GM12878 (cell line): ENCODE measurements at regions not wholly inside any gene's neighbourhood (a gene's known extent, or its start where the extent isn't known, plus 50 kb on each side); places are given as distances from the start of the nearest gene placed in this dataset.

Experiments used
- EZH2 ChIP-seq: IDR thresholded peaks from 2 replicates; pipeline ENCODE4 v1.6.1; 2012; ENCODE audit warnings: low read depth, mild to moderate bottlenecking, control low read depth, inconsistent platforms, low read length, borderline replicate concordance; ENCODE audit not compliant: control insufficient read depth
- FOS ChIP-seq: IDR thresholded peaks from 3 replicates; pipeline ENCODE4 v1.6.1; 2011; ENCODE audit warnings: borderline replicate concordance; ENCODE audit not compliant: insufficient read length; ENCODE audit errors: extremely low read depth
- POLR2A ChIP-seq: IDR thresholded peaks from 2 replicates; pipeline ENCODE4 v1.6.1; 2011; ENCODE audit warnings: low read depth, mild to moderate bottlenecking, low read length
- POLR2AphosphoS5 ChIP-seq: IDR thresholded peaks from 2 replicates; pipeline ENCODE4 v1.6.1; 2011; ENCODE audit warnings: mild to moderate bottlenecking, low read length, inconsistent platforms
- SIX5 ChIP-seq: IDR thresholded peaks from 2 replicates; pipeline ENCODE4 v1.6.1; 2011; ENCODE audit warnings: mild to moderate bottlenecking, low read depth, low read length, moderate library complexity; ENCODE audit not compliant: severe bottlenecking
- TF ChIP-seq, protein P1 (sequence below), 3 experiments: IDR thresholded peaks in 2 of 3; conservative IDR thresholded peaks in 1 of 3; 2 replicates each; pipeline ENCODE4 v1.5.1; 2011; ENCODE audit warnings: low read depth in 3 of 3, low read length in 3 of 3, mild to moderate bottlenecking in 3 of 3, control low read depth in 2 of 3, moderate library complexity in 2 of 3, inconsistent platforms in 1 of 3, mixed read lengths in 1 of 3; ENCODE audit not compliant: control insufficient read depth in 2 of 3, insufficient read depth in 1 of 3; ENCODE audit errors: extremely low read depth in 1 of 3
- TF ChIP-seq, protein P2 (sequence below): IDR thresholded peaks from 2 replicates; pipeline ENCODE4 v1.6.1; 2012; ENCODE audit warnings: low read depth, low read length, improper control_type of control experiment
- TF ChIP-seq, protein P3 (sequence below): IDR thresholded peaks from 2 replicates; pipeline ENCODE4 v1.6.1; 2012; ENCODE audit warnings: improper control_type of control experiment, low read depth, low read length; ENCODE audit not compliant: insufficient replicate concordance

- TF ChIP-seq POLR2AphosphoS5 (no peak), POLR2A (no peak), FOS (no peak), EZH2 (no peak), SIX5 (no peak)
- TF ChIP-seq, protein P1, sequence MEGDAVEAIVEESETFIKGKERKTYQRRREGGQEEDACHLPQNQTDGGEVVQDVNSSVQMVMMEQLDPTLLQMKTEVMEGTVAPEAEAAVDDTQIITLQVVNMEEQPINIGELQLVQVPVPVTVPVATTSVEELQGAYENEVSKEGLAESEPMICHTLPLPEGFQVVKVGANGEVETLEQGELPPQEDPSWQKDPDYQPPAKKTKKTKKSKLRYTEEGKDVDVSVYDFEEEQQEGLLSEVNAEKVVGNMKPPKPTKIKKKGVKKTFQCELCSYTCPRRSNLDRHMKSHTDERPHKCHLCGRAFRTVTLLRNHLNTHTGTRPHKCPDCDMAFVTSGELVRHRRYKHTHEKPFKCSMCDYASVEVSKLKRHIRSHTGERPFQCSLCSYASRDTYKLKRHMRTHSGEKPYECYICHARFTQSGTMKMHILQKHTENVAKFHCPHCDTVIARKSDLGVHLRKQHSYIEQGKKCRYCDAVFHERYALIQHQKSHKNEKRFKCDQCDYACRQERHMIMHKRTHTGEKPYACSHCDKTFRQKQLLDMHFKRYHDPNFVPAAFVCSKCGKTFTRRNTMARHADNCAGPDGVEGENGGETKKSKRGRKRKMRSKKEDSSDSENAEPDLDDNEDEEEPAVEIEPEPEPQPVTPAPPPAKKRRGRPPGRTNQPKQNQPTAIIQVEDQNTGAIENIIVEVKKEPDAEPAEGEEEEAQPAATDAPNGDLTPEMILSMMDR (IDR thresholded peaks at IDR 0.05 in 2 of 3, conservative IDR thresholded peaks at IDR 0.05 in 1 of 3; ENCODE audit: control insufficient read depth in 2 of 3, extremely low read depth in 1 of 3, insufficient read depth in 1 of 3, low read depth in 3 of 3, low read length in 3 of 3): no peak
- TF ChIP-seq, protein P2, sequence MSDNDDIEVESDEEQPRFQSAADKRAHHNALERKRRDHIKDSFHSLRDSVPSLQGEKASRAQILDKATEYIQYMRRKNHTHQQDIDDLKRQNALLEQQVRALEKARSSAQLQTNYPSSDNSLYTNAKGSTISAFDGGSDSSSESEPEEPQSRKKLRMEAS: no peak
- TF ChIP-seq, protein P3, sequence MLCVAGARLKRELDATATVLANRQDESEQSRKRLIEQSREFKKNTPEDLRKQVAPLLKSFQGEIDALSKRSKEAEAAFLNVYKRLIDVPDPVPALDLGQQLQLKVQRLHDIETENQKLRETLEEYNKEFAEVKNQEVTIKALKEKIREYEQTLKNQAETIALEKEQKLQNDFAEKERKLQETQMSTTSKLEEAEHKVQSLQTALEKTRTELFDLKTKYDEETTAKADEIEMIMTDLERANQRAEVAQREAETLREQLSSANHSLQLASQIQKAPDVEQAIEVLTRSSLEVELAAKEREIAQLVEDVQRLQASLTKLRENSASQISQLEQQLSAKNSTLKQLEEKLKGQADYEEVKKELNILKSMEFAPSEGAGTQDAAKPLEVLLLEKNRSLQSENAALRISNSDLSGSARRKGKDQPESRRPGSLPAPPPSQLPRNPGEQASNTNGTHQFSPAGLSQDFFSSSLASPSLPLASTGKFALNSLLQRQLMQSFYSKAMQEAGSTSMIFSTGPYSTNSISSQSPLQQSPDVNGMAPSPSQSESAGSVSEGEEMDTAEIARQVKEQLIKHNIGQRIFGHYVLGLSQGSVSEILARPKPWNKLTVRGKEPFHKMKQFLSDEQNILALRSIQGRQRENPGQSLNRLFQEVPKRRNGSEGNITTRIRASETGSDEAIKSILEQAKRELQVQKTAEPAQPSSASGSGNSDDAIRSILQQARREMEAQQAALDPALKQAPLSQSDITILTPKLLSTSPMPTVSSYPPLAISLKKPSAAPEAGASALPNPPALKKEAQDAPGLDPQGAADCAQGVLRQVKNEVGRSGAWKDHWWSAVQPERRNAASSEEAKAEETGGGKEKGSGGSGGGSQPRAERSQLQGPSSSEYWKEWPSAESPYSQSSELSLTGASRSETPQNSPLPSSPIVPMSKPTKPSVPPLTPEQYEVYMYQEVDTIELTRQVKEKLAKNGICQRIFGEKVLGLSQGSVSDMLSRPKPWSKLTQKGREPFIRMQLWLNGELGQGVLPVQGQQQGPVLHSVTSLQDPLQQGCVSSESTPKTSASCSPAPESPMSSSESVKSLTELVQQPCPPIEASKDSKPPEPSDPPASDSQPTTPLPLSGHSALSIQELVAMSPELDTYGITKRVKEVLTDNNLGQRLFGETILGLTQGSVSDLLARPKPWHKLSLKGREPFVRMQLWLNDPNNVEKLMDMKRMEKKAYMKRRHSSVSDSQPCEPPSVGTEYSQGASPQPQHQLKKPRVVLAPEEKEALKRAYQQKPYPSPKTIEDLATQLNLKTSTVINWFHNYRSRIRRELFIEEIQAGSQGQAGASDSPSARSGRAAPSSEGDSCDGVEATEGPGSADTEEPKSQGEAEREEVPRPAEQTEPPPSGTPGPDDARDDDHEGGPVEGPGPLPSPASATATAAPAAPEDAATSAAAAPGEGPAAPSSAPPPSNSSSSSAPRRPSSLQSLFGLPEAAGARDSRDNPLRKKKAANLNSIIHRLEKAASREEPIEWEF: no peak
Measured at GRCh38 chrX:530726-531610, 99.6 kb upstream of the SHOX start.
